IPS-NIHi7 (cell line): ENCODE measurements at regions not wholly inside any gene's neighbourhood (a gene's known extent, or its start where the extent isn't known, plus 50 kb on each side); places are given as distances from the start of the nearest gene placed in this dataset.

Experiments
- DNase-seq: peaks from one replicate; pipeline ENCODE4 v3.0.0; 2012; ENCODE audit warnings: mixed read lengths; ENCODE audit errors: extremely low spot score

GRCh38 chr10:123573236-123574108 lies 92.7 kb upstream of the GPR26 start:
- DNase-seq, result peak; percentile 94

- no peak for DNase-seq
Measured at GRCh38 chr10:123574109-123574698, 92.0 kb upstream of the GPR26 start.

GRCh38 chr10:123575105-123575504 lies 91.0 kb upstream of the GPR26 start:
- no peak for DNase-seq

- DNase-seq, result no peak
Measured at GRCh38 chr10:123576706-123577105, 89.4 kb upstream of the GPR26 start.

GRCh38 chr10:123577921-123578461 lies 88.2 kb upstream of the GPR26 start:
- no peak for DNase-seq

- DNase-seq, result no peak
Measured at GRCh38 chr10:123578721-123579120, 87.4 kb upstream of the GPR26 start.

GRCh38 chr10:123579675-123580074 lies 86.5 kb upstream of the GPR26 start:
- no peak for DNase-seq

- no peak for DNase-seq
Measured at GRCh38 chr10:123580426-123580825, 85.7 kb upstream of the GPR26 start.

GRCh38 chr10:123581656-123582055 lies 84.5 kb upstream of the GPR26 start:
- DNase-seq, result no peak

- peak; percentile 81 for DNase-seq
Measured at GRCh38 chr10:123582084-123582989, 83.8 kb upstream of the GPR26 start.

- peak; percentile 91 for DNase-seq
Measured at GRCh38 chr10:123583639-123584418, 82.3 kb upstream of the GPR26 start.

GRCh38 chr10:123584419-123584775 lies 81.8 kb upstream of the GPR26 start:
- peak; percentile 60 for DNase-seq

GRCh38 chr10:123585477-123586445 lies 80.4 kb upstream of the GPR26 start:
- DNase-seq, result no peak

- no peak for DNase-seq
Measured at GRCh38 chr10:123587110-123587509, 79.0 kb upstream of the GPR26 start.

- DNase-seq, result no peak
Measured at GRCh38 chr10:123588386-123588914, 77.7 kb upstream of the GPR26 start.

GRCh38 chr10:123595661-123596060 lies 70.5 kb upstream of the GPR26 start:
- no peak for DNase-seq

GRCh38 chr10:123597676-123598075 lies 68.5 kb upstream of the GPR26 start:
- DNase-seq, result no peak

- no peak for DNase-seq
Measured at GRCh38 chr10:123599366-123599849, 66.7 kb upstream of the GPR26 start.

- no peak for DNase-seq
Measured at GRCh38 chr10:123600177-123600576, 66.0 kb upstream of the GPR26 start.

GRCh38 chr10:123603130-123603529 lies 63.0 kb upstream of the GPR26 start:
- no peak for DNase-seq
